ENCODE measurements at regions not wholly inside any gene's neighbourhood (a gene's known extent, or its start where the extent isn't known, plus 50 kb on each side); places are given as distances from the start of the nearest gene placed in this dataset.
"Not testable (repeated sequence)": the region's sequence is repeated elsewhere in the genome, so short reads cannot be mapped to it uniquely, and the experiment has no call there.

GRCh38 chr2:14094592-14094991 is 537.9 kb upstream of the LRATD1 start:
- no peaks in the 10 kb centered on the region for H3K36me3 ChIP-seq (ENCODE audit: control insufficient read depth, insufficient read depth, low read length)
- no peaks in the 10 kb centered on the region for H3K9me3 ChIP-seq (ENCODE audit: control insufficient read depth, insufficient read depth, low read depth, low read length)
- H3K4me1 ChIP-seq (ENCODE audit: control insufficient read depth, extremely low read depth, insufficient read depth, low read length) = no peaks in the 10 kb centered on the region
- H3K4me3 ChIP-seq (replicated peaks in 1 of 4; ENCODE audit: control extremely low read depth in 1 of 4, insufficient read depth in 1 of 4, low read depth in 3 of 4, low read length in 4 of 4) = no peak overlapping the region
- no peak overlapping the region for H3K9ac ChIP-seq (ENCODE audit: insufficient read depth, low read length)
- TF ChIP-seq CTCF (conservative IDR thresholded peaks at IDR 0.05 in 1 of 2, IDR thresholded peaks at IDR 0.05 in 1 of 2; ENCODE audit: low read depth in 1 of 2, low read length in 2 of 2) (no peak), EZH2 (IDR thresholded peaks at IDR 0.05; ENCODE audit: low read length, missing control alignments) (no peak)
- H3K27me3 ChIP-seq (ENCODE audit: control insufficient read depth, insufficient read depth, low read length) = no peaks in the 10 kb centered on the region
- no peak for DNase-seq (ENCODE audit: low read depth in 2 of 2)
- H2AFZ ChIP-seq (ENCODE audit: low read length) = no peak overlapping the region
- H3K79me2 ChIP-seq (ENCODE audit: control insufficient read depth, insufficient read depth, low read length) = no peaks in the 10 kb centered on the region
- H3K4me2 ChIP-seq (ENCODE audit: extremely low read depth, insufficient read depth, low read length) = no peak overlapping the region
- H3K27ac ChIP-seq (ENCODE audit: insufficient read depth, low read length) = no peak overlapping the region
- H4K20me1 ChIP-seq (ENCODE audit: control insufficient read depth, extremely low read depth, insufficient read depth, low read length) = no peaks in the 10 kb centered on the region

DNA sequence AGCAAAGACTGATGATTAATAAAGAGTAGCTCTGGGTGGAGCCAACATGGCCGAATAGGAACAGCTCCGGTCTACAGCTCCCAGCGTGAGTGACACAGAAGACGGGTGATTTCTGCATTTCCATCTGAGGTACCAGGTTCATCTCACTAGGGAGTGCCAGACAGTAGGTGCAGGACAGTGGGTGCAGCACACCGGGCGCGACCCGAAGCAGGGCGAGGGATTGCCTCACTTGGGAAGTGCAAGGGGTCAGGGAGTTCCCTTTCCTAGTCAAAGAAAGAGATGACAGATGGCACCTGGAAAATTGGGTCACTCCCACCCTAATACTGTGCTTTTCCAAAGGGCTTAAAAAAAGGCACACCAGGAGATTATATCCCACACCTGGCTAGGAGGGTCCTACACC is 533.4 kb upstream of the LRATD1 start:
- not testable (repeated sequence) for H3K4me2 ChIP-seq (ENCODE audit: extremely low read depth, insufficient read depth, low read length)

DNA sequence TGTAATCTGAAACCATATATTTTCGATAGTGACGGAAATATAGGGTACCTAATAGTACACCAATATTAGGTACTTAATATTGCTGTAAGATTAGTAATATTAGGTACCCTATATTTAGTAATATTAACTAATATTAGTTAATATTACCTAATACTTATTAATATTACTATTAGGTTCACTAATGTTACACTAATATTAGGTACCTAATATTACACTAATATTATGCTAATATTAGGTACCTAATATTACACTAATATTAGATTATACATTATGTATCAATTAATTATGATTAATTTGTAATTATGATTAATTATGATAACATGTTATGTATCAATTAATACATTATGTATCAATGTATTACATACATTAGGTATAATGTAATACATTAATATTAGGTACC is 518.2 kb upstream of the LRATD1 start:
- no peak for DNase-seq (ENCODE audit: low read depth in 2 of 2)
- H3K9ac ChIP-seq (ENCODE audit: insufficient read depth, low read length) = no peak overlapping the region
- TF ChIP-seq CTCF (conservative IDR thresholded peaks at IDR 0.05 in 1 of 2, IDR thresholded peaks at IDR 0.05 in 1 of 2; ENCODE audit: low read depth in 1 of 2, low read length in 2 of 2) (no peak), EZH2 (IDR thresholded peaks at IDR 0.05; ENCODE audit: low read length, missing control alignments) (no peak)

More for the DNA sequence above, 533.4 kb upstream of the LRATD1 start:
- H3K9me3 ChIP-seq (ENCODE audit: control insufficient read depth, insufficient read depth, low read depth, low read length); H3K27me3 ChIP-seq (ENCODE audit: control insufficient read depth, insufficient read depth, low read length); H3K9ac ChIP-seq (ENCODE audit: insufficient read depth, low read length); H3K4me1 ChIP-seq (ENCODE audit: control insufficient read depth, extremely low read depth, insufficient read depth, low read length); H3K4me3 ChIP-seq (replicated peaks in 1 of 4; ENCODE audit: control extremely low read depth in 1 of 4, insufficient read depth in 1 of 4, low read depth in 3 of 4, low read length in 4 of 4); DNase-seq (ENCODE audit: low read depth in 2 of 2); H3K36me3 ChIP-seq (ENCODE audit: control insufficient read depth, insufficient read depth, low read length); H3K79me2 ChIP-seq (ENCODE audit: control insufficient read depth, insufficient read depth, low read length); H4K20me1 ChIP-seq (ENCODE audit: control insufficient read depth, extremely low read depth, insufficient read depth, low read length); H3K27ac ChIP-seq (ENCODE audit: insufficient read depth, low read length); H2AFZ ChIP-seq (ENCODE audit: low read length): not testable (repeated sequence)

More for the DNA sequence above, 518.2 kb upstream of the LRATD1 start:
- Histone ChIP-seq H3K27ac (ENCODE audit: insufficient read depth, low read length) (no peak overlapping the region), H3K36me3 (ENCODE audit: control insufficient read depth, insufficient read depth, low read length) (no peaks in the 10 kb centered on the region), H3K4me1 (ENCODE audit: control insufficient read depth, extremely low read depth, insufficient read depth, low read length) (no peaks in the 10 kb centered on the region), H2AFZ (ENCODE audit: low read length) (no peak overlapping the region), H3K4me3 (replicated peaks in 1 of 4; ENCODE audit: control extremely low read depth in 1 of 4, insufficient read depth in 1 of 4, low read depth in 3 of 4, low read length in 4 of 4) (no peak overlapping the region), H3K9me3 (ENCODE audit: control insufficient read depth, insufficient read depth, low read depth, low read length) (no peaks in the 10 kb centered on the region), H4K20me1 (ENCODE audit: control insufficient read depth, extremely low read depth, insufficient read depth, low read length) (no peaks in the 10 kb centered on the region), H3K27me3 (ENCODE audit: control insufficient read depth, insufficient read depth, low read length) (no peaks in the 10 kb centered on the region), H3K79me2 (ENCODE audit: control insufficient read depth, insufficient read depth, low read length) (no peaks in the 10 kb centered on the region), H3K4me2 (ENCODE audit: extremely low read depth, insufficient read depth, low read length) (no peak overlapping the region)
